GM21723 (cell line): ENCODE measurements at regions not wholly inside any gene's neighbourhood (a gene's known extent, or its start where the extent isn't known, plus 50 kb on each side); places are given as distances from the start of the nearest gene placed in this dataset.

Source experiments
- ATAC-seq: cut with Tn5 transposase; IDR thresholded peaks from one replicate; pipeline ENCODE4 v1.9.1; 2021; ENCODE audit warnings: mild to moderate bottlenecking, moderate library complexity; ENCODE audit not compliant: unreplicated experiment

- ATAC-seq, result no peak
Measured at GRCh38 chr4:129531253-129531652, 435.3 kb downstream of the C4orf33 start.

GRCh38 chr4:129532573-129532972, 436.6 kb downstream of the C4orf33 start:
- ATAC-seq, result no peak

DNA sequence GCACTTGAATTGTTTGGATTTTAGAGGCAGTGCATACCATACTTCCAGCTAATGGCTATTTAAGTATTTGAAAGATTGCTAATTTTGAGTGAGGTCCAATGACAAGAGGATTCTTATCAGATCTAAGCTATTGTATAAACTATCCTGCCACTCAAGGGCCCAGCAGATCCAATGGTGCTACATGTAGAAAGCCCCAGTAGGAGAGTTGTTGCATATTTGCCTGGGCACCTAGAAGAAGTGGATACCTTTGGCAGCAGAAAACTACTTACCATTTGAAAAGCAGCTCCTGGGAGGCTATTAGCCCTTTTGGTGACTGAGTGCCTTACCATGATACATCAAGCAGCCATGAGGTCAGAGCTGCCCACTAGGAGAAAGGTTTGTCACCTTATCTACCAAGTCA, 447.3 kb downstream of the C4orf33 start:
- no peak for ATAC-seq

DNA sequence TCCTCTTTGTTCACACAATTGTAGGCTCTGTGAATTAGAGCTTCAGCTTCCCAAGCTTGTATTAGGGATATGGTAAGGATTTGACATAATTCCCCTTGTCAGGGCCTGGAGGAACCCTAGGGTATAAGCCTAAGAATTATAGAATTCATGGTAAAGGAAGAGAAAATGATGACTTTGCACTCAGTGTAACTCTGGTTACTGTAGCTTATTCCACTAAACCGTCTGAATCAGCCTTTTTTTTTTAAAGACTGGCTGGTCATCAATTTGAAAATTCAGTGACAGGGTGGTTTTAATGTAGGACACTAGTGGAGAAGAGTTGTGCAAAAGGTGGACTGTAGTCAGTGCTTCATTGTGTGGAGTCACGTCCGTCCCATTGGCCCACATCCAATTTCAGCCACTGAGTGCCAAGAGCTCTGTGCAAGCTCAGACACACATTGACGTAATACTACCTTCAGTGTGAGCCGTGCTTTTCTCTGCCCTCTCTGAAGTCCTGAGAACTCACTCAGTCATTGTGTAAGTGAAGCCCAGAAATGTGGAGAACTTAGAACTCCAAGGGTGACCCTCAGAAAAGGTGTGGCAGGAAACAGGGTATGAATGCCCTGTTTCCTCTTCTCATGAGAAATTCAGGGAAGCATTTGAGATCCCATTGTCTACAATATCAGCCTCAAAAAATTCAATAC, 449.8 kb downstream of the C4orf33 start:
- no peak for ATAC-seq

DNA sequence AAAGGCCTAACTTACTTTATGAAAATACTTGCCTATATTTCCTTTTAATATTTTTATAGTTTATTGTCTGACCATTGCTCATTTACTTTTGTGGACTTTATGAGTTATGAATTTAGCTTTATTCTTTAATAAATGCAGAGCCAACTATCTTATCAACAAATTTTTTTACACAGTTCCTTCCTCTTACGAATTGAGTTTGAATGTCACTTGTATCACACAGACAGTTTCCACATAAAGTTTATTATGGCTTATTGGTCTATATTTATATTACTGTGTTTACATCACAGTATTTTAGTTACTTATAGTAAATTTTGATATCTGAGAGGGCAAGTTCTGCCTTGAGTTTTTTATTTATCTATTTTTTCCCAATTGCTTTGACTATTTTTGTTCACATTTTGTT, 450.6 kb downstream of the C4orf33 start:
- no peak for ATAC-seq

GRCh38 chr4:129550281-129550785, 454.4 kb downstream of the C4orf33 start:
- no peak for ATAC-seq

GRCh38 chr4:129561280-129561679, 465.3 kb downstream of the C4orf33 start:
- no peak for ATAC-seq

- ATAC-seq, result no peak
Measured at GRCh38 chr4:129561886-129562671, 466.1 kb downstream of the C4orf33 start.

GRCh38 chr4:129565214-129565613, 469.3 kb downstream of the C4orf33 start:
- ATAC-seq, result no peak

- no peak for ATAC-seq
Measured at GRCh38 chr4:129570326-129570725, 474.4 kb downstream of the C4orf33 start.

DNA sequence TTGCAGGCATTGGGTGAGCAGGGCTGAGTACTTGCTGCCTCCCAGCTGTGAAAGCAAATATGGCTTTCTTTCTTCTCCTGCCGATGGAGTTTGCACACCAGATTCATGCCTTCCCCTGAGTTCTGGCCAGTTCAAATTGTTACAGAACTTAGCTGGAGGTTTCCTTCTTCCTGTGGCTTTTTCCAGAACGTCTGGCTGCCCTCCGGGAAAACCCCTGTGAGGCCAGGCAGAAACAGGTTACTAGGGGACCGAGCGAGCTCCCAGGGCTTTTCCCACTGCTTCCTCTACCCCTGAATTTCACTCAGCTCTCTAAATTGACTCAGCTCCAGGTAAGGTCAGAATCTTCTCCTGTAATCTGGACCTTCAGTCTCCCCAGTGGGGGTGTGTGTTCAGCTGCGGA, 482.4 kb downstream of the C4orf33 start:
- no peak for ATAC-seq

DNA sequence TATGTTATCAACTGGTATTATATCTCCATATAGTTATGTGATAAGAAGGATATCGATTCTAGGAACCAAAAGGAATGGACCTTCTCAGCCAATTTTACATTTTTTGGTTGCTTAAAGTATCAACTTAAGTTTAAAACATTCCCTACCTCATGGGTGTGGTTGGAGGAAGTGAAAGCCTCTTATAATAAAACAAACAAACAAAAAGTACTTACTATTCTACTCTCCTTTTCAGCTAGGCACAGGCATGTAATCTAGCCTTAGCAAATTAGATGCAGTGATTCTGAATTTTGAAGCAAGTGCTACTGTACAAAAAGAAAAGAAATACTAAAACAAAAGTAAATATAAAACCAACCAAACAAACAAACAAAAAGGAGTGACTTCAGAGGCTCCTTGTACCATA, 485.4 kb downstream of the C4orf33 start:
- ATAC-seq, result no peak

DNA sequence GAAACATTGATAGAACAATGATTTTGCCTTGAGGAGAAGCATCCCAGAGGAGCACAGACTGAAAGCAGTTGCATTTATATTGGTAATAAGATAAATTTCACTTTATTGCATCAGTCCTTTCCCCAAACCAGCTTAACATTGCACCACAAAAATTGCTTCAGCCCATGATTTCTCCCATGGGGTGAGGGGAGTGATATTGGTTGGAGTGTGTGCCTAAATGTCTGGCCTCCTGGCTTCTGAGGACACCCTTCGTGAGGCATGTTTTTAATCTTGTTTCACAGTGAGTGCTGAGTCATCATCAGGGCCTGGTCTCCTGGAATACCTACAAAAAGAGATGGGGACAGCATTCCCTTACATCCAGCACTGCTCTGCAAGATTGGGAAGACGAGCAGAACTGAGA, 487.9 kb downstream of the C4orf33 start:
- ATAC-seq, result no peak

DNA sequence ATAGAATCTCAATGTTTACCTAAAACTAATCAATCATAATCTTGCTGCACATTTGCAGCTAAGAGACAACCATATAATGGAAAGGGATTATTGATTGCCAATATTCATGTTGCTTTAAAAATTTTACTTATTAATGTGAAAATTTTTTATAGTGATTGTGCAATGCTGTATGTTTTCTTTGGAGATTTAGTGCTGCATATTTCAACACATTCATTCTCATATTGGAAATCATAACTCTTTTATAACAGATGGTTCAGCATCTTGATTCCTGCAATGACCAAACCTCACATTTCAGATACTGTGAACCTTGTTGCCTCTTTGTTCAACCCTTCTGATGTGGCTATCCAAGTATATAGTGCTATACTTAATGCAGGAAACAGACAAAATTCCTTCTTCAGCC, 502.6 kb downstream of the C4orf33 start:
- no peak for ATAC-seq

GRCh38 chr4:129600898-129601297, 504.9 kb downstream of the C4orf33 start:
- no peak for ATAC-seq

DNA sequence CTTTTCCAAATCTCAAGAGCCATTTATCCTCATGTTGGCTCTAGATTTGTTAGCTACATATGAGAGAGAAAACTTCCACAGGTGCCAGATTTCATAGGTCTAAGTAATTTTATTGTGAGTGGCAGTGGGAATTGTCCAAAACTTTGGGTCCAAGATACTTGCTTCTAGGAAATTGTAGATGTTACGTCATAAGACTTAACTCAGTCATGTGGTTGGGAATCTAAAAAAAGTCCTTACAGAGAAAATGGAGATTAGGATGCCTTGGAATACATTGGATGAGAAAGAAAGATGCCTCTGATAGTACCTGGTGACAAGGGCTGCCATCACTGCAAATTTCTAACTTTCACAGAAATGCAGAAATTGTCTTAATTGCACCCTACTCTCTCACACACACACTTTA, 506.5 kb downstream of the C4orf33 start:
- no peak for ATAC-seq

GRCh38 chr4:129603241-129603931, 507.4 kb downstream of the C4orf33 start:
- no peak for ATAC-seq

DNA sequence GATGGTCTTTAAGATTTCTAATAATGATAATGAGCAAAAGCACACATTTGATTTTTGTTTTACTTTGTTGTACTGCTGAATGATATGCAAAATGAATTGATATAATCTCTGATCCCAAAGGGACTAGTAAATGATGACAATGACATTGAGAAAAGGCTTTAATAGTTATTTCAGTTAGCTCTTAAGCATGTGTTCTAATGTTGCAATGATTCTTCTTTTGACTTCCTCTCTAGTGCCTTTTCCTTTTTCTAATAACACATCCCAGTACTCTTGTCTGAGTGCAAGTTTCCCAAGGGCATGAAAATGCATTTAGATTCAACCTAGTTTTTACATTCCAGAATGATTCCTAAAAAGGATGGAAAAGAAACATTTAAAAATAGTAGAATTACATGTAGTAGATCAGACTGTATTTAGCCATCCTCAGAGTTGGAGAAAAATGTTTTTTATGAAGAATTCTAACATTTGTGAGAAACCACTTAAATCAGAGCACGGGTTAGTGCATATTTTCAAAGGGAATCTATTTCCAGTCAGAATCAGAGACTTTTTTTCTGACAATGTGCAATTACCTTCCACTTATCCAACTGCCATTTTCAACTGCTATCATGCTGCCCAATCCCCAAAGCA, 508.8 kb downstream of the C4orf33 start:
- ATAC-seq, result no peak

- no peak for ATAC-seq
Measured at GRCh38 chr4:129614611-129615010, 518.7 kb downstream of the C4orf33 start.

- ATAC-seq, result no peak
Measured at GRCh38 chr4:129622566-129622965, 526.6 kb downstream of the C4orf33 start.

DNA sequence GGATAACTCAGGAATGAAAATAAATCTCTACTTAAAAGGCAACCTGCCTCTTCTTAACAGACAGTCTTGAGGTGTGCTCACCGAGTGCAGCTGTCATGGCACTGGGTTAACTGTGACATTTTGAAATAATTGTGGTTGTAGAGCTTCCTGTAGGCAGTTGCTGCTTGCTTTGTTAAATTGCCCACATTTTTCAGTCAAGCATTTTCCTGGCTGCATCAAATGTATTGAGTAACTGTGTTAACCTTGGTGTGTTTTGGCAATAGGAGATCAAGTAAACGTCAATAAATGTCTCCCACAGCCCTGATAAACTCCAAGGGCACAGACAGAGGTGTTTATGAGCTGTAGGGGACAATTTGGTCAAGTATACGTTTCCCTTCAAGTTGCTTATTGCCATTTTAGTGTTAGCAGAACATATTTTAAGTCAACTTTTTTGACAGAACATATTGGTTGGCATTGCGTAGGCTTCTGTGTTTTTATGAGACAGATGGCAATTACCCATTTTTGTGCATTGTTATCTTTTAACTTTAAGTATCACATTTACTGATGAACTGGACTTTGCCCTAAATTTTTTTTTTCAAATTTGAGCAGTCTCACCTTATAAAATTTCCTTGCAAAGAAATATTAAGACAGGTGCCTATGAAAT, 527.4 kb downstream of the C4orf33 start:
- no peak for ATAC-seq
